ENCODE measurements at regions not wholly inside any gene's neighbourhood (a gene's known extent, or its start where the extent isn't known, plus 50 kb on each side); places are given as distances from the start of the nearest gene placed in this dataset.

DNA sequence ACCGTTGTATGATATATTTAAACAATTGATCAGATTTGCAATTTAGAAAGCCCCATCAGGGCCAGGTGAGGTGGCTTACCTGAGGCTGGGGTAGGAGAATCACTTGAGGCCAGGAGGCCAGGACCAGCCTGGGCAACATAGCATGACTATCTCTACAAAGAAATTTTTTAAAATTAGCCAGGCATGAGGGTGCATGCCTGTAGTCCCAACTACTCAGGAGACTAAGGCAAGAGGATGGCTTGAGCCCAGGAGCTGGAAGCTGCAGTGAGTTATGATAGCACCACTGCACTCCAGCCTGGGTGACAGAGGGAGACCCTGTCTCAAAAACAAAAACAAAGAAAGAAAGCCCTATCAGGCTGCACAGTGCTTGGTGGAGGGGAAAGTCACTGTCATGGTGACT is 159.9 kb upstream of the RAB4A start:
- Histone ChIP-seq H3K4me3 (no peak overlapping the region), H3K9me3 (no peaks in the 10 kb centered on the region), H3K4me1 (peaks cover 0 to 64% (median 54%) of the 10 kb centered on the region in 4 donors), H3K27me3 (no peaks in the 10 kb centered on the region), H3K36me3 (no peaks in the 10 kb centered on the region), H3K27ac (peak overlapping the region; percentile 89 to 90)
- intact Hi-C loops (cut with DNase I; ENCODE audit: low total_unique reads), result no loop called here
- TF ChIP-seq CTCF (IDR thresholded peaks at IDR 0.05), result no peak
- DNase-seq, result no peak

DNA sequence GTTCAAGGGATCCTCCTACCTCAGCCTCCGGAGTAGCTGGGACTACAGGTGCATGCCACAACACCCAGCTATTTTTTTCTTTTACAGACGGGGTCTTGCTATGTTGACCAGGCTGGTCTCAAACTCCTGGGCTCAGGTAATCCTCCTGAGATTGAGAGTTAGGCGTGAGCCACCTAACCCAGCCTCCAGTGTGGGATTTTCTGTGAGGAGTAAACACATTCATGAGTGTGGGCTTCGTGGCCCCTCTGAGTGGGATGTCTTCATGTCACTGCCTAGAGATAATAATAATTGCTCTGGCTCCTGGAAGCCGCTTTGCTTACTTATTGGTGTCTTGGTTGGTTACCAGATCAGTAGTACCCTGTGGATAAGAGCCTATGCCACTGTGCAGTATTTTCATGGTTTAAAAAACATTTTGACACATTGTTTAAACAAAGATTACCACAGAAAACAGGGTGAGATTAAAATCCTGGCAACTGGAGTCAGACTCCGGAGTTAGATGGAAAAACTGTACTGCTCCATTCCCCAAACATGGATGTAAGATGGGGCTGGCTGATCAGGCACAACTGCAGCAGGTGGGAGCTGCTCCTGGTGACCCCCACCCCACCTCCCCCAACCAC is 159.1 kb upstream of the RAB4A start:
- H3K27ac ChIP-seq, result peak overlapping the region; percentile 89 to 90
- no peaks in the 10 kb centered on the region for H3K9me3 ChIP-seq
- DNase-seq, result no peak
- H3K27me3 ChIP-seq, result no peaks in the 10 kb centered on the region
- no peak for TF ChIP-seq CTCF (IDR thresholded peaks at IDR 0.05)
- no peaks in the 10 kb centered on the region for H3K36me3 ChIP-seq
- intact Hi-C loops (cut with DNase I; ENCODE audit: low total_unique reads), result no loop called here
- H3K4me1 ChIP-seq, result peaks cover 0 to 58% (median 52%) of the 10 kb centered on the region in 4 donors
- no peak overlapping the region for H3K4me3 ChIP-seq

DNA sequence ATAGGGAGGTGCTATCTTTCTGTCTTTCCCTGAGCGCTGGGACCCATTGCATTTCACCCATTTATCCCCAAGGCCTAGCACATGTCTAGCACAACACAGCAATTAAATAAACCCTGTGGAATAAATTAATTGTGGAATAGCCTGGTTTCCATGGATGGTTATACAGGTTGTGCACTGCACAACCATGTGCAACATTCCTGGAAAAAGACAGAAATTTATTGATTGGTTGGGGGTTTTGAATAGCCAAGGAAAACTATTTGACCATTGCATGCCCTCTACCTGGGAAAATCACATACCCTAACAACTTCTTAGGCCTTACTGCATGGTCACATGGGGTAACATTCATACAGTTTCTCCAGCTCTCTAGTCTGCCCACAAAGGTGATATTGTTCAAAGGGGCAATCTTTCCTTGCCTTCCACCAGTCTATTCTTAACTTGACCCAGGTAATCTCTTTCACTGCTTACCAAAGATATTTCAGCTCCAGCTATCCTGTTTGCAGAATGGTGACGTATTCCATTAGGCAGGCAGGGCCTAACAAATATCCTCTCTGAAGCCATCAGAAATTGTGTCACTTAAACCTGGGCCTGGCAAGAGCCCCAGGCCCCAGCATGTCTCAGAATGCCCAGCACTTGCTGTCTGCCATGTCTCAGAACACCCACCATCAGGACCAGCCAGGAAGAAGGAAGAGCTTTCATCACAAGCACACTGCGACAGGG is 157.9 kb upstream of the RAB4A start:
- H3K36me3 ChIP-seq, result no peaks in the 10 kb centered on the region
- H3K27me3 ChIP-seq, result no peaks in the 10 kb centered on the region
- intact Hi-C loops (cut with DNase I; ENCODE audit: low total_unique reads), result no loop called here
- H3K4me3 ChIP-seq, result no peak overlapping the region
- peaks cover 0 to 58% (median 52%) of the 10 kb centered on the region in 4 donors for H3K4me1 ChIP-seq
- no peak for DNase-seq
- no peaks in the 10 kb centered on the region for H3K9me3 ChIP-seq
- no peak for TF ChIP-seq CTCF (IDR thresholded peaks at IDR 0.05)
- H3K27ac ChIP-seq, result no peak overlapping the region

DNA sequence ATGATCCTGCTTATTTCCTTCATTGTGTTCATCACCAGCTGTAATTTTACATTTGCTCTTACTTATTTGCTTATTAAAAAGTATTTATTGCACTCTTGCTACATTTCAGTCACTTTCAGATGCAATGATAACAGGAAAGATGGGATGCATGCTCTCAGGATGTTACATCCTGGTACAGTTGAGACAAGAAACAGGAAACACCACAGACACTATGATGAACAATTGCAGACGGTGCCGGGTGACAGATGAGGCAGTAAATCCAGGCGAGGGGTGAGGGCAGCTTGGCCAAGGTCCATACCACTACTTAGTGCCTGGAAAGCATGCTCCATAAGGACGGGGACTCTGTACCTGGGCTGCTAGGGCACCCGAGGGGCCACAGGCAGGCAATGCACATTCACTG is 156.6 kb upstream of the RAB4A start:
- no peak for DNase-seq
- intact Hi-C loops (cut with DNase I; ENCODE audit: low total_unique reads), result no loop called here
- no peaks in the 10 kb centered on the region for H3K9me3 ChIP-seq
- H3K4me3 ChIP-seq, result no peak overlapping the region
- H3K27ac ChIP-seq, result no peak overlapping the region
- H3K36me3 ChIP-seq, result no peaks in the 10 kb centered on the region
- no peaks in the 10 kb centered on the region for H3K27me3 ChIP-seq
- TF ChIP-seq CTCF (IDR thresholded peaks at IDR 0.05), result no peak
- peaks cover 0 to 57% (median 51%) of the 10 kb centered on the region in 4 donors for H3K4me1 ChIP-seq

DNA sequence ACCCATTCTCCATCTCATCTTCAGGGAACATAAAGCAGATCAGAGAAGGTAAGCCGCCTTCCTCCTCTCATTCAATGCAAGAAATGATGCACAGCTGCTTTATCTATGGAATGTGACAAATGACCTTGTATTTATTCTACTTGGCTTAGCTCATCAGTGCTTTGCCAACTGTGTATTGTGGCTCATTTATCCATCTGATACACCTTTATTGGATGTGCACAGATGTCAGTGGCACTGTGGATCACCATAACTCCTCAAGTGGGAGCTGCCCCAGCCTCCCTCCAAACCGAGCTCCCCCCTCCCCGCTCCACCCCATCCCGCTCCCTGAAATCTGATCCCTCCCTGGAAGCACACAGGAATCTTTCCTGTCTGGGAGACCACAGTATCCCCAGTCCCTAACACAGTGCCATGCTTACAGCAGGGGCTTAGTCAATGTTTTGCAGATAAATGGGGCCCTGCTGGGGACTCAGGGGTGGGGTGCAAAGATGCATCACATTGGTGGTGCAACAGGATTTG is 156.0 kb upstream of the RAB4A start:
- intact Hi-C loops (cut with DNase I; ENCODE audit: low total_unique reads), result no loop called here
- Histone ChIP-seq H3K27ac (peak overlapping the region in 1 of 2 donors; percentile 78), H3K36me3 (no peaks in the 10 kb centered on the region), H3K4me3 (no peak overlapping the region), H3K4me1 (peaks cover 0 to 51% (median 46%) of the 10 kb centered on the region in 4 donors), H3K27me3 (no peaks in the 10 kb centered on the region), H3K9me3 (no peaks in the 10 kb centered on the region)
- DNase-seq, result no peak
- TF ChIP-seq CTCF (IDR thresholded peaks at IDR 0.05), result no peak

Data from tibial artery (tissue), 4 donors.